HCT116 (cell line): ENCODE measurements at regions not wholly inside any gene's neighbourhood (a gene's known extent, or its start where the extent isn't known, plus 50 kb on each side); places are given as distances from the start of the nearest gene placed in this dataset.

ENCODE experiments used
- CEBPB ChIP-seq: IDR thresholded peaks from 2 replicates; pipeline ENCODE4 v1.6.1; 2012; ENCODE audit warnings: low read depth
- ELF1 ChIP-seq: IDR thresholded peaks from 2 replicates; pipeline ENCODE4 v1.6.1; 2012; ENCODE audit warnings: low read depth, borderline replicate concordance
- JUND ChIP-seq: IDR thresholded peaks from 2 replicates; pipeline ENCODE4 v1.6.1; 2012
- POLR2A ChIP-seq: IDR thresholded peaks from 2 replicates; pipeline ENCODE4 v1.7.0; 2011; ENCODE audit warnings: borderline replicate concordance; ENCODE audit not compliant: insufficient read depth, insufficient read length; ENCODE audit errors: extremely low read depth
- POLR2AphosphoS5 ChIP-seq: IDR thresholded peaks from 2 replicates; pipeline ENCODE4 v1.6.1; 2011; ENCODE audit warnings: mild to moderate bottlenecking, low read depth, low read length, moderate library complexity
- RAD21 ChIP-seq: IDR thresholded peaks from 2 replicates; pipeline ENCODE4 v1.6.1; 2012; ENCODE audit warnings: low read depth, mild to moderate bottlenecking
- SRF ChIP-seq: IDR thresholded peaks from 2 replicates; pipeline ENCODE4 v1.6.1; 2012; ENCODE audit warnings: low read depth
- TF ChIP-seq, protein P1 (sequence below), 3 experiments: fragments of 200-600 bp in 1 of 3; sonication (generic) in 1 of 3; IDR thresholded peaks in 2 of 3; conservative IDR thresholded peaks in 1 of 3; 2 replicates each; pipeline ENCODE4 v1.5.1; 2012 to 2017; ENCODE audit warnings: low read depth in 2 of 3, low read length in 2 of 3, antibody characterized with exemption in 1 of 3, borderline replicate concordance in 1 of 3, control low read depth in 1 of 3, mild to moderate bottlenecking in 1 of 3, mixed read lengths in 1 of 3, mixed run types in 1 of 3, moderate library complexity in 1 of 3; ENCODE audit not compliant: insufficient read depth in 1 of 3
- TF ChIP-seq, protein P2 (sequence below): IDR thresholded peaks from 2 replicates; pipeline ENCODE4 v1.6.1; 2012; ENCODE audit warnings: low read depth
- TF ChIP-seq, protein P3 (sequence below): IDR thresholded peaks from 2 replicates; pipeline ENCODE4 v1.6.1; 2012

- TF ChIP-seq, protein P1, sequence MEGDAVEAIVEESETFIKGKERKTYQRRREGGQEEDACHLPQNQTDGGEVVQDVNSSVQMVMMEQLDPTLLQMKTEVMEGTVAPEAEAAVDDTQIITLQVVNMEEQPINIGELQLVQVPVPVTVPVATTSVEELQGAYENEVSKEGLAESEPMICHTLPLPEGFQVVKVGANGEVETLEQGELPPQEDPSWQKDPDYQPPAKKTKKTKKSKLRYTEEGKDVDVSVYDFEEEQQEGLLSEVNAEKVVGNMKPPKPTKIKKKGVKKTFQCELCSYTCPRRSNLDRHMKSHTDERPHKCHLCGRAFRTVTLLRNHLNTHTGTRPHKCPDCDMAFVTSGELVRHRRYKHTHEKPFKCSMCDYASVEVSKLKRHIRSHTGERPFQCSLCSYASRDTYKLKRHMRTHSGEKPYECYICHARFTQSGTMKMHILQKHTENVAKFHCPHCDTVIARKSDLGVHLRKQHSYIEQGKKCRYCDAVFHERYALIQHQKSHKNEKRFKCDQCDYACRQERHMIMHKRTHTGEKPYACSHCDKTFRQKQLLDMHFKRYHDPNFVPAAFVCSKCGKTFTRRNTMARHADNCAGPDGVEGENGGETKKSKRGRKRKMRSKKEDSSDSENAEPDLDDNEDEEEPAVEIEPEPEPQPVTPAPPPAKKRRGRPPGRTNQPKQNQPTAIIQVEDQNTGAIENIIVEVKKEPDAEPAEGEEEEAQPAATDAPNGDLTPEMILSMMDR (IDR thresholded peaks at IDR 0.05 in 2 of 3, conservative IDR thresholded peaks at IDR 0.05 in 1 of 3; ENCODE audit: borderline replicate concordance in 1 of 3, insufficient read depth in 1 of 3, low read depth in 2 of 3, low read length in 2 of 3): no peak
- TF ChIP-seq POLR2AphosphoS5 (no peak), POLR2A (no peak), ELF1 (no peak), RAD21 (no peak), CEBPB (no peak), SRF (no peak), JUND (no peak)
- TF ChIP-seq, protein P2, sequence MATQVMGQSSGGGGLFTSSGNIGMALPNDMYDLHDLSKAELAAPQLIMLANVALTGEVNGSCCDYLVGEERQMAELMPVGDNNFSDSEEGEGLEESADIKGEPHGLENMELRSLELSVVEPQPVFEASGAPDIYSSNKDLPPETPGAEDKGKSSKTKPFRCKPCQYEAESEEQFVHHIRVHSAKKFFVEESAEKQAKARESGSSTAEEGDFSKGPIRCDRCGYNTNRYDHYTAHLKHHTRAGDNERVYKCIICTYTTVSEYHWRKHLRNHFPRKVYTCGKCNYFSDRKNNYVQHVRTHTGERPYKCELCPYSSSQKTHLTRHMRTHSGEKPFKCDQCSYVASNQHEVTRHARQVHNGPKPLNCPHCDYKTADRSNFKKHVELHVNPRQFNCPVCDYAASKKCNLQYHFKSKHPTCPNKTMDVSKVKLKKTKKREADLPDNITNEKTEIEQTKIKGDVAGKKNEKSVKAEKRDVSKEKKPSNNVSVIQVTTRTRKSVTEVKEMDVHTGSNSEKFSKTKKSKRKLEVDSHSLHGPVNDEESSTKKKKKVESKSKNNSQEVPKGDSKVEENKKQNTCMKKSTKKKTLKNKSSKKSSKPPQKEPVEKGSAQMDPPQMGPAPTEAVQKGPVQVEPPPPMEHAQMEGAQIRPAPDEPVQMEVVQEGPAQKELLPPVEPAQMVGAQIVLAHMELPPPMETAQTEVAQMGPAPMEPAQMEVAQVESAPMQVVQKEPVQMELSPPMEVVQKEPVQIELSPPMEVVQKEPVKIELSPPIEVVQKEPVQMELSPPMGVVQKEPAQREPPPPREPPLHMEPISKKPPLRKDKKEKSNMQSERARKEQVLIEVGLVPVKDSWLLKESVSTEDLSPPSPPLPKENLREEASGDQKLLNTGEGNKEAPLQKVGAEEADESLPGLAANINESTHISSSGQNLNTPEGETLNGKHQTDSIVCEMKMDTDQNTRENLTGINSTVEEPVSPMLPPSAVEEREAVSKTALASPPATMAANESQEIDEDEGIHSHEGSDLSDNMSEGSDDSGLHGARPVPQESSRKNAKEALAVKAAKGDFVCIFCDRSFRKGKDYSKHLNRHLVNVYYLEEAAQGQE: no peak
- TF ChIP-seq, protein P3, sequence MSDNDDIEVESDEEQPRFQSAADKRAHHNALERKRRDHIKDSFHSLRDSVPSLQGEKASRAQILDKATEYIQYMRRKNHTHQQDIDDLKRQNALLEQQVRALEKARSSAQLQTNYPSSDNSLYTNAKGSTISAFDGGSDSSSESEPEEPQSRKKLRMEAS: no peak
Observed at GRCh38 chr3:106830334-106830733, 546.9 kb upstream of the CCDC54 start.
